ENCODE measurements at regions not wholly inside any gene's neighbourhood (a gene's known extent, or its start where the extent isn't known, plus 50 kb on each side); places are given as distances from the start of the nearest gene placed in this dataset.

- no peak overlapping the region for H2BK20ac ChIP-seq (ENCODE audit: low read depth, low read length, poor library complexity, severe bottlenecking)
- no peak overlapping the region for H2AFZ ChIP-seq (ENCODE audit: low read length)
- H3K79me1 ChIP-seq (ENCODE audit: insufficient read depth, low read depth, low read length, poor library complexity, severe bottlenecking) = no peaks in the 10 kb centered on the region
- H3K9ac ChIP-seq (ENCODE audit: extremely low read depth, insufficient read length, low read length) = no peak overlapping the region
- H3K27ac ChIP-seq (ENCODE audit: insufficient read length, low read depth, low read length) = no peak overlapping the region
- H2BK120ac ChIP-seq (ENCODE audit: low read depth, low read length, poor library complexity, severe bottlenecking) = no peak overlapping the region
- no peak overlapping the region for H3K14ac ChIP-seq (ENCODE audit: insufficient read depth, low read length)
- no CpG with 5 or more reads among the region's 1 CpG for WGBS (ENCODE audit: extremely low coverage, insufficient read length, low lambda C conversion rate)
- H3K27me3 ChIP-seq (ENCODE audit: insufficient read depth, low read length) = no peaks in the 10 kb centered on the region
- no peak overlapping the region for H3K27ac Mint-ChIP-seq
- H3K18ac ChIP-seq (ENCODE audit: insufficient read length, low read depth, low read length) = no peak overlapping the region
- H3T11ph ChIP-seq (ENCODE audit: low read length) = no peak overlapping the region
- no peak overlapping the region for H2BK15ac ChIP-seq (ENCODE audit: low read depth, low read length)
- peaks cover 0 to 12% (median 10%) of the 10 kb centered on the region in 3 experiments; a peak in 5 of 7 replicates for H3K36me3 Mint-ChIP-seq (ENCODE audit: insufficient read depth in 1 of 3, low read depth in 3 of 3)
- H3K4ac ChIP-seq (ENCODE audit: low read depth, low read length) = no peak overlapping the region
- DNase-seq = no peak
- no peaks in the 10 kb centered on the region for H3K4me1 ChIP-seq (ENCODE audit: insufficient read depth, low read length)
- H4K91ac ChIP-seq (ENCODE audit: insufficient read length, low read depth, low read length) = no peak overlapping the region
- no peaks in the 10 kb centered on the region for H3K9me3 ChIP-seq (ENCODE audit: control insufficient read depth, low read depth, low read length)
- no peaks in the 10 kb centered on the region for H3K27me3 Mint-ChIP-seq (ENCODE audit: low read depth)
- no peak overlapping the region for H2AK5ac ChIP-seq (ENCODE audit: insufficient read length, low read length)
- no peak overlapping the region for H2BK5ac ChIP-seq (ENCODE audit: insufficient read length, low read length)
- no peaks in the 10 kb centered on the region for H3K79me2 ChIP-seq (ENCODE audit: insufficient read depth, low read length)
- no peak overlapping the region for H4K5ac ChIP-seq (ENCODE audit: insufficient read length, low read depth, low read length)
- H2BK12ac ChIP-seq (ENCODE audit: insufficient read length, low read depth, low read length) = no peak overlapping the region
- H3K4me1 Mint-ChIP-seq = no peaks in the 10 kb centered on the region
- no peak for TF ChIP-seq CTCF (conservative IDR thresholded peaks at IDR 0.05)
- H3K4me2 ChIP-seq (ENCODE audit: insufficient read depth, insufficient read length, low read length) = no peak overlapping the region
- H3K9me3 Mint-ChIP-seq = peaks cover 8 to 14% of the 10 kb centered on the region in 2 experiments
- no peak overlapping the region for H3K56ac ChIP-seq (ENCODE audit: insufficient read length, low read depth, low read length)
- H3K23me2 ChIP-seq (ENCODE audit: insufficient read length, low read depth, low read length, poor library complexity, severe bottlenecking) = no peaks in the 10 kb centered on the region
- H4K8ac ChIP-seq (replicated peaks; ENCODE audit: insufficient read length, low read depth, low read length) = no peak overlapping the region
- H4K20me1 ChIP-seq (ENCODE audit: control insufficient read depth, insufficient read depth, insufficient read length) = no peaks in the 10 kb centered on the region
- H3K23ac ChIP-seq (ENCODE audit: insufficient read length, low read depth, low read length) = no peak overlapping the region
- H3K4me3 Mint-ChIP-seq = no peak overlapping the region
These were observed 729.5 kb upstream of the LRRTM4 start for GRCh38 chr2:78251708-78252107.

All from H9 (cell line).